NB4 (cell line): ENCODE measurements at regions not wholly inside any gene's neighbourhood (a gene's known extent, or its start where the extent isn't known, plus 50 kb on each side); places are given as distances from the start of the nearest gene placed in this dataset.

Source experiments
- DNase-seq: peaks from one replicate; pipeline ENCODE4 v3.0.0; 2010; ENCODE audit warnings: low read depth
- H3K4me3 ChIP-seq: one replicate; pipeline ENCODE4 v1.5.1; 2011; ENCODE audit warnings: mild to moderate bottlenecking, low read depth, low read length, moderate library complexity
- MYC ChIP-seq: IDR thresholded peaks from 2 replicates; pipeline ENCODE4 v1.6.1; 2011; ENCODE audit warnings: low read depth, low read length
- POLR2A ChIP-seq: IDR thresholded peaks from 2 replicates; pipeline ENCODE4 v1.6.1; 2011; ENCODE audit warnings: mild to moderate bottlenecking; ENCODE audit not compliant: insufficient read length; ENCODE audit errors: extremely low read depth
- TF ChIP-seq, protein P1 (sequence below): IDR thresholded peaks from 2 replicates; pipeline ENCODE4 v1.6.1; 2011; ENCODE audit warnings: low read depth, low read length
- TF ChIP-seq, protein P2 (sequence below): IDR thresholded peaks from one replicate; pipeline ENCODE4 v1.5.1; 2012; ENCODE audit warnings: low read depth, low read length

DNA sequence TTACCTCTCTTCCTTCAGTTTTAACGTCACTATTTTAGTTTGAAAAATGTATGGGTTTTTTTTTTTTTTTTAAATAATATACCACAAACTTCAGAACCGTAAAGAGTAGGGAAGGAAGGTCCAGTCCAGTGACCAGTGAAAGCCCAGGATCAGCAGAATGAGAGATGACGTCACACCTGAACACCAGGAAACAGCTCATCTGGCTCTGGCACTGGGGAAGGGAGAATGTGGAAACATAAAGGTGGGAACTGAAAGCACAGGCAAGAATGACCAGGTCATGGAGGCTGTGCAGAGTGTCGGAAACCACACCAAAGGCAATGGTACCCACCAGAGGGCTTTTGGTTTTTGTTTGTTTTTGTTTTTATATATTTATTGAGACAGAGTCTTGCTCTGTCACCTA lies 141.2 kb downstream of the DHX15 start:
- DNase-seq = no peak

DNA sequence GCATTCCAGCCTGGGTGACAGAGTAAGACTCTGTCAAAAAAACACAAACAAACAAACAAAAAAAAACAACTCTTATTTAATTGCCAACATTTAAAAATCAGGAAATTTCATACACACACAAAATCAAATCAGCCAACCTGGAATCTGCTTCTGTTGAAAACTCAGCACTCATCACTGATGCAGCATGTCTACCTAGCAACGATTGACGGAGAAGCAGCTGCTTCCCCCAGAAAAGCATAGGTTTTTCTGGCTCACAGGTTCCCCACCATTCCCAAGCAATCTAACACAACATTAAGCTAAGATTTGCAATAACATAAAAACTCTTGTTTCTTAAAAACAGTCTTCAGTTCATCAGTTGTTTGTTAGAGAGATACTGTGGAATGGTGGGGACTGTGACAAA lies 143.6 kb downstream of the DHX15 start:
- DNase-seq = no peak
- no peak for TF ChIP-seq MYC
- TF ChIP-seq, protein P1, sequence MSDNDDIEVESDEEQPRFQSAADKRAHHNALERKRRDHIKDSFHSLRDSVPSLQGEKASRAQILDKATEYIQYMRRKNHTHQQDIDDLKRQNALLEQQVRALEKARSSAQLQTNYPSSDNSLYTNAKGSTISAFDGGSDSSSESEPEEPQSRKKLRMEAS = no peak
- TF ChIP-seq, protein P2, sequence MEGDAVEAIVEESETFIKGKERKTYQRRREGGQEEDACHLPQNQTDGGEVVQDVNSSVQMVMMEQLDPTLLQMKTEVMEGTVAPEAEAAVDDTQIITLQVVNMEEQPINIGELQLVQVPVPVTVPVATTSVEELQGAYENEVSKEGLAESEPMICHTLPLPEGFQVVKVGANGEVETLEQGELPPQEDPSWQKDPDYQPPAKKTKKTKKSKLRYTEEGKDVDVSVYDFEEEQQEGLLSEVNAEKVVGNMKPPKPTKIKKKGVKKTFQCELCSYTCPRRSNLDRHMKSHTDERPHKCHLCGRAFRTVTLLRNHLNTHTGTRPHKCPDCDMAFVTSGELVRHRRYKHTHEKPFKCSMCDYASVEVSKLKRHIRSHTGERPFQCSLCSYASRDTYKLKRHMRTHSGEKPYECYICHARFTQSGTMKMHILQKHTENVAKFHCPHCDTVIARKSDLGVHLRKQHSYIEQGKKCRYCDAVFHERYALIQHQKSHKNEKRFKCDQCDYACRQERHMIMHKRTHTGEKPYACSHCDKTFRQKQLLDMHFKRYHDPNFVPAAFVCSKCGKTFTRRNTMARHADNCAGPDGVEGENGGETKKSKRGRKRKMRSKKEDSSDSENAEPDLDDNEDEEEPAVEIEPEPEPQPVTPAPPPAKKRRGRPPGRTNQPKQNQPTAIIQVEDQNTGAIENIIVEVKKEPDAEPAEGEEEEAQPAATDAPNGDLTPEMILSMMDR = no peak
- TF ChIP-seq POLR2A = no peak
- H3K4me3 ChIP-seq = no peak overlapping the region

More for the DNA sequence above, 141.2 kb downstream of the DHX15 start:
- no peak overlapping the region for H3K4me3 ChIP-seq
- TF ChIP-seq, protein P1 = no peak
- TF ChIP-seq, protein P2 = no peak
- no peak for TF ChIP-seq MYC
- TF ChIP-seq POLR2A = no peak

DNA sequence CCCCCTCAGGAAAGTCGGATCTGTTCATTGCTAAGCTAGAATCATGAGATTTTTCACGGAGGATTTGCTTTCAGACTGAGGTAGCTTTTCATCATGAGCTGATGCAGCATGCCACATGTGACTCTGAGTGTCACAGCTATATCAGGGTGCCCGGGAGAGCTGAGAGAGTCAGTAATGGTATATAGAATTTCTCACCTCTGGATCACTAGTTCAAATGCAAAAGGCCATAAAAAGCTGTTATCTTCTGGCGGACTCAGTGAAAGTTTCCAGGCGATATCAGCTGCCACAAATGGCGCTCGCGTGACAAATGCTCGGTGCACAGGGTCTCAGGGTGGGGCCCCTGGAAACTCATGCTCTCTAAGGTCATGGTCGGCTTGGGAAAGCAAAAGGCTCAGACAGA lies 150.1 kb downstream of the DHX15 start:
- TF ChIP-seq, protein P1 = no peak
- TF ChIP-seq POLR2A (no peak), MYC (no peak)
- TF ChIP-seq, protein P2 = no peak
- DNase-seq = no peak
- no peak overlapping the region for H3K4me3 ChIP-seq

DNA sequence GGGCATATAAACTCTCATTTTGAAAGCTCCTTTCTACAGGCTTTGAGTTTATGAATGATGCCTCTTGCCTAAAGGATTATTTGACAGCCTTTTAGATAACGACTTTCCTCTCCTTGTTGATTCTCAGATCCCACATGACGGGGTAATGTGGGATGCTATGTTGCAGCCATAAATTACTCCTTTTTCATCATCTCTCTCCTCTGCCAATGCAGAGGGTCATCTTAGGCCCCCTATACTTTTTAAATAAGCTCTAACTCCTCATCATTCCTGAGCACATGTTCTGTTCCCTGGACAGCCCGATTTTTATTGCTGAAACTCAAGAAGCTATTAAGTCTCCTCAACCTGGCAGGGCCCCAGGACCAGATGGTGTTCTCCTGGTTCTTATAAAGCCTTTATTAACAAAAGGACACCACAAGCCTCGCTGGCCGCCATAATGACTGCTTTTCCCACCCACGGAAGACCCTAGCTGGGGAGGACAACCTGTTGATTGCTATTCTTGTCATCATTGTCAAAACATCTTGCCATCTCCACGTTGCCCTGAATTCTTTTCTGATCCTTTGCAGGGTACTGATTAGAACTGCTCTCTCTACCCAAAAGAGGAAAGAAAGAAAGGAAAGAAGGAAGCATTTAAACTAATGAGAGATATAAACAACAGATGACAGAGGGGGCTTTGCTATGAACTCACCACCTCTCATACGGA lies 150.7 kb downstream of the DHX15 start:
- no peak overlapping the region for H3K4me3 ChIP-seq
- no peak for DNase-seq

DNA sequence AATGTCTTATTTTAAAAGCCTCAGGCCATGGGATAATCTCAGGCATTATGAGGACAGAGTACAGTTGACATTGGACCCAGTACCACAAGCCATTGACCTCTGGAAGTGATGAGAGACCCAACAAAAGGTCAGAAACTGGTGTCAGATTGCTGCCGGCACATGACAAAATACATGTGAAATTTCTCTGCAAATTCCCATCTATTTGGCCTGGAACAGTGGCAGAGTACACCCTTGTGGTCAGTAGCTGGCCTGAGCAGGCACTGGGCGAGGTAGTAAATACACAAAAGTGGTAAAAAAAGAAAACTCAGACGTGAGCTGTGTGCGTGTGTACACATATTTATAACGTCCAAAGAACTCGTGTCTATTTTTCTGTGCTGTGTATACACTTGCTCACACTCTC lies 155.5 kb downstream of the DHX15 start:
- no peak for TF ChIP-seq POLR2A
- TF ChIP-seq, protein P1 = no peak
- no peak for TF ChIP-seq MYC
- TF ChIP-seq, protein P2 = no peak
- no peak for DNase-seq
- no peak overlapping the region for H3K4me3 ChIP-seq

More for the DNA sequence above, 150.7 kb downstream of the DHX15 start:
- TF ChIP-seq MYC = no peak
- TF ChIP-seq, protein P1 = no peak
- no peak for TF ChIP-seq POLR2A
- TF ChIP-seq, protein P2 = no peak
